Esophagus muscularis mucosa (tissue), 4 donors: ENCODE measurements at regions not wholly inside any gene's neighbourhood (a gene's known extent, or its start where the extent isn't known, plus 50 kb on each side); places are given as distances from the start of the nearest gene placed in this dataset.

Source experiments
- DNase-seq: peaks from one replicate; pipeline ENCODE4 v3.0.0-alpha.2; 2017; ENCODE audit errors: extremely low spot score
- H3K27ac ChIP-seq, 4 donors: fragments of 200-600 bp; sonication (generic); replicated peaks in 1 of 4; 1 replicate in 3 of 4; 2 replicates in 1 of 4; pipeline ENCODE4 v1.5.1; 2016 to 2019; ENCODE audit warnings: mild to moderate bottlenecking in 1 of 4
- H3K27me3 ChIP-seq, 4 donors: fragments of 200-600 bp; sonication (generic); one replicate each; pipeline versions ENCODE4 v1.5.1 to v1.6.0; 2016 to 2019
- H3K36me3 ChIP-seq, 4 donors: fragments of 200-600 bp; sonication (generic); one replicate each; pipeline ENCODE4 v1.5.1; 2016 to 2019
- H3K4me1 ChIP-seq, 4 donors: fragments of 200-600 bp; sonication (generic); one replicate each; pipeline ENCODE4 v1.5.1; 2016 to 2019
- H3K4me3 ChIP-seq, 4 donors: fragments of 200-600 bp; sonication (generic); 1 replicate in 2 of 4; 2 replicates in 2 of 4; pipeline ENCODE4 v1.5.1; 2016 to 2019; ENCODE audit warnings: mild to moderate bottlenecking in 4 of 4, moderate library complexity in 1 of 4
- H3K9me3 ChIP-seq, 4 donors: fragments of 200-600 bp; sonication (generic); 1 replicate in 3 of 4; 2 replicates in 1 of 4; pipeline ENCODE4 v1.5.1; 2016 to 2019
- CTCF ChIP-seq, 3 experiments: fragments of 200-600 bp in 2 of 3; fragments of 450-650 bp in 1 of 3; sonication (generic) in 2 of 3; IDR thresholded peaks; one replicate each; pipeline ENCODE4 v1.5.1; 2017 to 2019; ENCODE audit warnings: antibody characterized with exemption in 3 of 3, mild to moderate bottlenecking in 2 of 3, moderate library complexity in 1 of 3
- EP300 ChIP-seq: sonication (generic); formaldehyde crosslinking; IDR thresholded peaks from one replicate; pipeline ENCODE4 v1.6.1; 2017; ENCODE audit warnings: antibody characterized with exemption
- POLR2A ChIP-seq: fragments of 450-650 bp; IDR thresholded peaks from one replicate; pipeline ENCODE4 v1.6.1; 2017; ENCODE audit warnings: antibody characterized with exemption, moderate library complexity, mild to moderate bottlenecking, low read depth
- POLR2AphosphoS5 ChIP-seq, 2 donors: sonication (generic); formaldehyde crosslinking; IDR thresholded peaks; one replicate each; pipeline ENCODE4 v1.6.1; 2017; ENCODE audit warnings: antibody characterized with exemption in 2 of 2
- WGBS: methylation state at CpG from one replicate; pipeline ENCODE4 v1.1.5; 2018; 5-methylcytosine and 5-hydroxymethylcytosine counted together
- intact Hi-C: fragments of 100-400 bp; cut with DNase I; formaldehyde crosslinking; loops from one replicate; pipeline ENCODE4 v1.15.1; 2023

- TF ChIP-seq CTCF (IDR thresholded peaks at IDR 0.05) (no peak), EP300 (no peak), POLR2AphosphoS5 (IDR thresholded peaks at IDR 0.05) (no peak)
- peaks cover 3 to 14% (median 8%) of the 10 kb centered on the region in 4 donors for H3K4me1 ChIP-seq
- intact Hi-C loops: loop anchor here (5.0 kb wide), 1 partner anchor 198 kb away; no protein-coding TSS in a partner anchor
- no peak overlapping the region for H3K27ac ChIP-seq
- no peaks in the 10 kb centered on the region for H3K9me3 ChIP-seq
- no peak overlapping the region for H3K4me3 ChIP-seq
- 78% methylated on average over 8 of the region's 8 CpGs for WGBS
- no peaks in the 10 kb centered on the region for H3K27me3 ChIP-seq
- H3K36me3 ChIP-seq: no peaks in the 10 kb centered on the region
- DNase-seq: no peak
These were observed 153.9 kb upstream of the EGLN3 start for GRCh38 chr14:34104489-34105397.

GRCh38 chr14:34103176-34103575 is 152.3 kb upstream of the EGLN3 start:
- intact Hi-C loops: loop anchor here (5.0 kb wide), 1 partner anchor 199 kb away; no protein-coding TSS in a partner anchor
- H3K27ac ChIP-seq: no peak overlapping the region
- DNase-seq: no peak
- whole genome bisulfite sequencing: 95% methylated on average over 4 of the region's 4 CpGs
- peaks cover 9 to 18% (median 13%) of the 10 kb centered on the region in 4 donors for H3K4me1 ChIP-seq
- no peak overlapping the region for H3K4me3 ChIP-seq
- H3K27me3 ChIP-seq: no peaks in the 10 kb centered on the region
- H3K9me3 ChIP-seq: no peaks in the 10 kb centered on the region
- H3K36me3 ChIP-seq: no peaks in the 10 kb centered on the region
- TF ChIP-seq CTCF (IDR thresholded peaks at IDR 0.05) (no peak), EP300 (no peak), POLR2AphosphoS5 (IDR thresholded peaks at IDR 0.05) (no peak), POLR2A (no peak)

GRCh38 chr14:34099635-34100034 is 148.8 kb upstream of the EGLN3 start:
- intact Hi-C loops: loop anchor here (5.0 to 10.0 kb wide), 2 partner anchors 125 to 203 kb away; no protein-coding TSS in a partner anchor
- Histone ChIP-seq H3K9me3 (no peaks in the 10 kb centered on the region), H3K4me3 (no peak overlapping the region), H3K4me1 (peaks cover 1 to 12% (median 9%) of the 10 kb centered on the region in 4 donors), H3K27ac (no peak overlapping the region), H3K36me3 (no peaks in the 10 kb centered on the region), H3K27me3 (no peaks in the 10 kb centered on the region)
- TF ChIP-seq POLR2AphosphoS5 (IDR thresholded peaks at IDR 0.05) (no peak), CTCF (IDR thresholded peaks at IDR 0.05) (no peak), EP300 (no peak), POLR2A (no peak)
- WGBS: 81% methylated on average over 5 of the region's 5 CpGs
- no peak for DNase-seq

- no peak for DNase-seq
- Histone ChIP-seq H3K27me3 (no peaks in the 10 kb centered on the region), H3K4me1 (peaks cover 0 to 10% (median 6%) of the 10 kb centered on the region in 4 donors), H3K27ac (no peak overlapping the region), H3K36me3 (no peaks in the 10 kb centered on the region), H3K9me3 (no peaks in the 10 kb centered on the region), H3K4me3 (no peak overlapping the region)
- TF ChIP-seq EP300: no peak
- no peak for TF ChIP-seq POLR2AphosphoS5 (IDR thresholded peaks at IDR 0.05)
- peak in 2 of 3 experiments; percentile 1 to 3 for TF ChIP-seq CTCF (IDR thresholded peaks at IDR 0.05)
- no peak for TF ChIP-seq POLR2A
- intact Hi-C loops: loop anchor here (1.0 to 10.0 kb wide), 2 partner anchors 126 to 260 kb away; no protein-coding TSS in a partner anchor
These were observed 148.1 kb upstream of the EGLN3 start for GRCh38 chr14:34098985-34099349.
